Right forelimb (tissue), 1 donor: ENCODE measurements at regions not wholly inside any gene's neighbourhood (a gene's known extent, or its start where the extent isn't known, plus 50 kb on each side); places are given as distances from the start of the nearest gene placed in this dataset.
A peak's percentile ranks its signal among the peaks of the same experiment; 100 is the strongest.
"Not testable (repeated sequence)": the region's sequence is repeated elsewhere in the genome, so short reads cannot be mapped to it uniquely, and the experiment has no call there.

ENCODE experiments used
- DNase-seq: peaks from one replicate; pipeline ENCODE4 v3.0.0-alpha.2; 2018

GRCh38 chrX:27404366-27404765 lies 58.8 kb downstream of the PPP4R3C start:
- DNase-seq: no peak

GRCh38 chrX:27399146-27399456 lies 64.0 kb downstream of the PPP4R3C start:
- no peak for DNase-seq

DNA sequence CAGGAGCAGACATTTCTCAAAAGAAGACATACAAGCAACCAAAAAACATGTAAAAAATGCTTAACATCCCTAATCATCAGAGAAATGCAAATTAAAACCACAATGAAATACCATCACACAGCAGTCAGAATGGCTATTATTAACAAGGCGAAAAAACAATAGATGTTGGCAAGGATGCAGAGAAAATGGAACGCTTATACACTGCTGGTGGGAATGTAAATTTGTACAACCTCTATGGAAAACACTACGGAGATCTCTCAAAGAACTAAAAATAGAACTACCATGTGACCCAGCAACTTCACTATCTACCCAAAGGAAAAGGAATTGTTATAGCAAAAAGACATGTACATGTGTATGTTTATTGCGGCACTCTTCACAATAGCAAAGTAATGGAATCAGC lies 71.5 kb downstream of the PPP4R3C start:
- DNase-seq: no peak

DNA sequence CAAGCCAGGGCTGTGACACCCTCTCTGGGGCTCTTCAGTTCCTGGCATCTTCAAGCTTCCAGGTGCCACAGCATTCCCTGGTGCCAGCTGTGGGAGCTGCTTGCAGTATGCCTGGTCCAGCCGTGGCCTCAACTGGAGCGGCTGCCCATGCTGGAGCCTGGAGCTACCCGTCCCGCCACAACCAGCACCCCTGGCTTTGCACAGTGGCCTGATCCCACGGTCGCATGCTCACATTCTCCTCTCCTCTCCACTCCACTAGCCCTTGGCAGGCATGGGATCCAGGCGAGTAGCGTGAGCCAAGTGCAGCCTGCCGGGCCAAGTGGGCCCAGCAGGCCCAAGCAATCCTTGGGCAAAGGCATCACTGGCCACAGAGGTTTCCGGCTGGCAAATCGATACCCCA lies 81.7 kb downstream of the PPP4R3C start:
- DNase-seq: no peak

DNA sequence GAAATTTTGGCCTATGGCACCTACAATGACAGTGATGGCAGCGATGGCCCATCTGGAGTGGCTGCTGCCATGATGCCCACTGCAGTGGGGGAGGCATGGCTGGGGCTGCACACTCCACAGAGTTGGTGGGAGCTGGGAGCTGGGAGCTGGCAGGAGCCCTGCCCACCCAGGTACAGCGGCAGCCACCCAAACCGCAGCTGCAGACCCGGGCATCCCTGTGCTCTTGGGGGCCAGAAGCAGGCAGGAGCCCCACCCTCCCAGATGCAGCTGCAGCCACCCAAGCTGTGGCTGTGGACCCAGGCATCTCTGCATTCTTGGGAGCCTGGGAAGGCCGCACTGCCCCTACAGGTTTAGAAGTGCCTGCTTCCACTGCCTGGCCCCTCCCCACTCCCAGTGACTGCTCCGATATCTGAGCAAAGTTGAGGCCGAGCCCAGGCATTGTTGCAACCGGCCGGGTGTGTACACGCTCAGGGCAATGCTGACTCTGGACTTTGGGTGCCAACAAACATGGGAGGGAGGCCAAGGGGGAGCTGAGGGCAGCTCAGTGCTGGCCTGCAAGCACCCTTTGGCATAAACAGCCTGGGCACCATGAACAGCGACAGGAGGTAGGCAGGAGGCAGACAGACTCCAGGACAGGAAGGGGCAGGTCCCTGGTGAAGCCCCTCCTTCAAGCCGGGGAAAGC lies 82.8 kb downstream of the PPP4R3C start:
- DNase-seq: no peak

DNA sequence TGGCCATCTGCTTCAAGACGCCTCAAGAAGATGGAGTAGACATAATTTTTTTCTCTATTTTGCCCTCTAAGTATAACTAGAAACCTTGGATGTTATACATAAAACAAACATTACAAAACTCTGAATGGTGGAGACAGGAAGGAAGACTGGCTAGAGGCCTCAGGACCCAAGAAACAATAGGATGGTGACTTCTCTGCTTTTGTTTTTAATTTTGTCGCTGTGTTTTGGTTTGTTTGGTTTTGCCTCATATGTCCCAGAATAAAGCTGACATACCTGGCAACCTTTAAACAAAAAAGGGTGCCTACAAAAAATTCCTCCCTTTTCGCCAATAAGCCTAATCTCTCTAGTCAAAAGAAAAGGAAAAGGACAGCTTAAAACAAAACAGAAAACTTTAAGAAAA lies 109.1 kb downstream of the PPP4R3C start:
- DNase-seq: no peak

- DNase-seq: no peak
Observed at GRCh38 chrX:27350476-27350875, 112.7 kb downstream of the PPP4R3C start.

- peak; percentile 45 for DNase-seq
Observed at GRCh38 chrX:27336466-27337091, 126.6 kb downstream of the PPP4R3C start.

GRCh38 chrX:27321632-27322031 lies 141.5 kb downstream of the PPP4R3C start:
- no peak for DNase-seq

DNA sequence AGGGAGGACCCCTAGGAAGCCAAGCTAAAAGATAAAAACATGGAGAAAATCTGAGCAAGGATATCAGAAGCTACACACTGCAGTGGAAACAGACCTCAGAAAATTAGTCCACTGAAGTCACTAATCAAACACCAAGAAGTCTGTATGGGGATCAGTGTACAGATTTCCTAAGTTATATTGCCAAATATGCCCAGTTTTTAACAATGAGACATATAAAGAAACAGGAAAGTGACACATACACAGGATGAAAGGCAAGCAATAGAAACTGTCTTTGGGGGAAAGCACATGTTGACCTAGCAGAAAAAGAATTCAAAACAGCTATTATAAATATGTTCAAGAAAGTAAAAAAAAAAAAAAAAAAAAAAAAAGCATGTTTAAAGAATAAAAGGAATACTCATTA lies 153.7 kb downstream of the PPP4R3C start:
- no peak for DNase-seq

DNA sequence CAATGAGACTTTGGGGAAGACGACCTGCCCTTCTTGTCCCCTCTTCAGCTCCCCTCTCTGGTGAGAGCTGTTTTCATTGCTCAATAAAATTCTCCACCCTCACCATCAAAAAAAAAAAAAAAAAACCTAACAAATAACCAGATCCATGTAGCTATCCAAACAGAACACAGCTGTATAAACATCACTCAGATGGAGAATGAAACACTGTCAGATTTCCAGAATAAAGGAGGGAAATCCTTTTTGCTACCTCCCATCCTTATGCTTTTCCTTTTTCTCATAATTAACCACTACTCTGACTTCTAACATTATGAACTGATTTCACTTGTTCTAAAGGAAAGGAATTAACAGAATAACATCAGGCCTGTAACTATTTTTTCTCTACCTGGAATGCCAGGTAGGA lies 155.6 kb downstream of the PPP4R3C start:
- no peak for DNase-seq

GRCh38 chrX:27292552-27292951 lies 170.6 kb downstream of the PPP4R3C start:
- not testable (repeated sequence) for DNase-seq

- no peak for DNase-seq
Observed at GRCh38 chrX:27276751-27277150, 186.4 kb downstream of the PPP4R3C start.

GRCh38 chrX:27254656-27255055 lies 208.5 kb downstream of the PPP4R3C start:
- DNase-seq: no peak

DNA sequence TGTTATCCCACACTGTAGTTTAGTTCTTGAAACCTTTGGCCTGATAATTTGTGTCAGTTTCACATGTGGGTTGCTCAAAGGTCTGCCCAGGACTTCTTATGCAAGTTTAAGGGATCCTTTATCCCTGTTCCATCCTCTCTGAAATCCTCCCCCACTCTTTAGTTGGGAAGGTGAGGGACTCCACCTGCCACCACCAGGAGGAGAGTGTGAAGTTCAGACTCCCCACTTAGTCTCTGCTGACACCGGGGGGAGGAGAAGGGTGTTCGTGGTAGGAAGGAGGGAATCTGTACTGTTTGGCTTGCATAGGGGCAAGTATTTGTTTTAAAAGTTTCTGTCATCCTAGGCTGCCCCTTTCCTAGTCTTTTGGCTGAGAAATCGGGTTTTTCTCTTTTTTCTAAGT lies 211.8 kb downstream of the PPP4R3C start:
- DNase-seq: no peak

GRCh38 chrX:27242581-27242980 lies 220.6 kb downstream of the PPP4R3C start:
- no peak for DNase-seq

GRCh38 chrX:27241981-27242380 lies 221.2 kb downstream of the PPP4R3C start:
- DNase-seq: no peak

GRCh38 chrX:27240042-27240441 lies 223.1 kb downstream of the PPP4R3C start:
- DNase-seq: not testable (repeated sequence)

GRCh38 chrX:27236681-27237080 lies 226.5 kb downstream of the PPP4R3C start:
- DNase-seq: no peak

GRCh38 chrX:27229721-27230120 lies 233.4 kb downstream of the PPP4R3C start:
- no peak for DNase-seq

GRCh38 chrX:27222661-27223060 lies 240.5 kb downstream of the PPP4R3C start:
- no peak for DNase-seq

DNA sequence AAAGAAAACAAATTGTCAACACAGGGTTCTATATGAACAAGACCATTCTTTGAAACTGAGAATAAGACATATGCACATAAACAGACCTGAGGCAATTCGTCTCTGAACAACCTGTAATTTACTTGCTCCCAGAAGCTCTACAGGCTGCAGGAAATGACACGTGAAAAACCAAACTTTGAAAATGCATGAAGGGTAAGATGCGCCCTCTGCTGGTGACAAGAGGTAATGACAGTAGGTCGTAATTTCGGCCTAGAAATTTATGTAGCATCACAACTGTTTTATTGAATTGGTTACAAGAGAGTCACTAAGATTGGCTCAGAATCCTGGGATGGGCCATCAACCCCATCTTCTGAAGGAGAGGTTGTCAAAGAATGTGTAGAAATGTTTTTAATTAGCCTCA lies 276.5 kb downstream of the PPP4R3C start:
- no peak for DNase-seq

GRCh38 chrX:27163236-27163635 lies 299.9 kb downstream of the PPP4R3C start:
- no peak for DNase-seq

GRCh38 chrX:27162496-27162895 lies 300.6 kb downstream of the PPP4R3C start:
- DNase-seq: no peak

DNA sequence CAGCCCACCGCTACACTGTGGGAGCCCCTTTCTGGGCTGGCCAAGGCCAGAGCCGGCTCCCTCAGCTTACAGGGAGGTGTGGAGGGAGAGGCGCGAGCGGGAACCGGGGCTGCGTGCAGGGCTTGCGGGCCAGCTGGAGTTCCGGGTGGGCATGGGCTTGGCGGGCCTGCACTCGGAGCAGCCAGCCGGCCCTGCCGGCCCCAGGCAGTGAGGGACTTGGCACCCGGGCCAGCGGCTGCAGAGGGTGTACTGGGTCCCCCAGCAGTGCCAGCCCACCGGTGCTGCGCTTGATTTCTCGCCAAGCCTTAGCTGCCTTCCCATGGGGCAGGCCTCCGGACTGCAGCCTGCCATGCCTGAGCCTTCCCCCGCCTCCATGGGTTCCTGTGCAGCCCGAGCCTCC lies 306.2 kb downstream of the PPP4R3C start:
- not testable (repeated sequence) for DNase-seq
